MM.1S (cell line): ENCODE measurements at regions not wholly inside any gene's neighbourhood (a gene's known extent, or its start where the extent isn't known, plus 50 kb on each side); places are given as distances from the start of the nearest gene placed in this dataset.
"Not testable (repeated sequence)": the region's sequence is repeated elsewhere in the genome, so short reads cannot be mapped to it uniquely, and the experiment has no call there.

Experiments
- EZH2 ChIP-seq: fragments of 300-600 bp; sonication (generic); optimal IDR thresholded peaks from 2 replicates; pipeline ENCODE3; 2017; ENCODE audit warnings: low read depth, mild to moderate bottlenecking, antibody characterized with exemption, low read length, mixed read lengths
- TF ChIP-seq, protein P1 (sequence below): fragments of 300-600 bp; sonication (generic); IDR thresholded peaks from 2 replicates; pipeline ENCODE4 v1.5.1; 2016; ENCODE audit warnings: antibody characterized with exemption, low read length, mixed read lengths

DNA sequence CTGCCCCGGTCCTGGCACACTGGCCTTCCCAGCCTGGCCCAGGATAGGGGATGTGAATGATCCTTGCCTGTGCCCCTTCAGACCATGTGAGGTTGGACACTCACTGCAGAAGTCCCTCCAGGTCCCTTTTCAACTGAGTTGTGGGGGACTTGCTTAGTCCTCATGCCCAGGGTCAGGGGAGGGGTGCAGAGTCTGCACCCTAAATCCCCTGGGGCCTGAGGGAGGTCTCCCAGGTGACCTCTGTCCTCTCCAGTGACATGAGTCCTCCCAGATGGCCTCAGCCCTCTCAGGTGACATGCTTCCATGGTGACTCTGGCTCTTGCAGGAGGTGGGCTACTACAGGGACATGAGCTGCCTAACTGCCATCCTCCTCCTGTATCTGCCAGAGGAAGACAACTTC is 775.1 kb downstream of the SPATA31A1 start:
- TF ChIP-seq, protein P1, sequence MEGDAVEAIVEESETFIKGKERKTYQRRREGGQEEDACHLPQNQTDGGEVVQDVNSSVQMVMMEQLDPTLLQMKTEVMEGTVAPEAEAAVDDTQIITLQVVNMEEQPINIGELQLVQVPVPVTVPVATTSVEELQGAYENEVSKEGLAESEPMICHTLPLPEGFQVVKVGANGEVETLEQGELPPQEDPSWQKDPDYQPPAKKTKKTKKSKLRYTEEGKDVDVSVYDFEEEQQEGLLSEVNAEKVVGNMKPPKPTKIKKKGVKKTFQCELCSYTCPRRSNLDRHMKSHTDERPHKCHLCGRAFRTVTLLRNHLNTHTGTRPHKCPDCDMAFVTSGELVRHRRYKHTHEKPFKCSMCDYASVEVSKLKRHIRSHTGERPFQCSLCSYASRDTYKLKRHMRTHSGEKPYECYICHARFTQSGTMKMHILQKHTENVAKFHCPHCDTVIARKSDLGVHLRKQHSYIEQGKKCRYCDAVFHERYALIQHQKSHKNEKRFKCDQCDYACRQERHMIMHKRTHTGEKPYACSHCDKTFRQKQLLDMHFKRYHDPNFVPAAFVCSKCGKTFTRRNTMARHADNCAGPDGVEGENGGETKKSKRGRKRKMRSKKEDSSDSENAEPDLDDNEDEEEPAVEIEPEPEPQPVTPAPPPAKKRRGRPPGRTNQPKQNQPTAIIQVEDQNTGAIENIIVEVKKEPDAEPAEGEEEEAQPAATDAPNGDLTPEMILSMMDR, result not testable (repeated sequence)
- TF ChIP-seq EZH2, result not testable (repeated sequence)
